Glutamatergic neuron (in vitro differentiated cells): ENCODE measurements at regions not wholly inside any gene's neighbourhood (a gene's known extent, or its start where the extent isn't known, plus 50 kb on each side); places are given as distances from the start of the nearest gene placed in this dataset.

Source experiments
- DNase-seq: peaks from one replicate; pipeline ENCODE4 v3.0.0; 2022
- H3K27ac Mint-ChIP-seq: one replicate; pipeline ENCODE4 v1.8.0; 2020; ENCODE audit warnings: mild to moderate bottlenecking, mixed read lengths, inconsistent platforms; ENCODE audit not compliant: unreplicated experiment
- H3K27me3 Mint-ChIP-seq: one replicate; pipeline ENCODE4 v1.8.0; 2020; ENCODE audit warnings: mild to moderate bottlenecking, moderate library complexity, mixed read lengths, inconsistent platforms; ENCODE audit not compliant: unreplicated experiment
- H3K36me3 Mint-ChIP-seq: one replicate; pipeline ENCODE4 v1.8.0; 2020; ENCODE audit warnings: mild to moderate bottlenecking, mixed read lengths, inconsistent platforms; ENCODE audit not compliant: unreplicated experiment
- H3K4me1 Mint-ChIP-seq: one replicate; pipeline ENCODE4 v1.8.0; 2020; ENCODE audit warnings: mild to moderate bottlenecking, low read depth, mixed read lengths, inconsistent platforms; ENCODE audit not compliant: unreplicated experiment
- H3K4me3 Mint-ChIP-seq: one replicate; pipeline ENCODE4 v1.8.0; 2020; ENCODE audit warnings: mild to moderate bottlenecking, mixed read lengths, inconsistent platforms; ENCODE audit not compliant: unreplicated experiment
- H3K9me3 Mint-ChIP-seq: one replicate; pipeline ENCODE4 v1.8.0; 2020; ENCODE audit warnings: mild to moderate bottlenecking, moderate library complexity, mixed read lengths, inconsistent platforms; ENCODE audit not compliant: unreplicated experiment
- TF ChIP-seq, protein P1 (sequence below): fragments of 200-600 bp; sonication (generic); IDR thresholded peaks from one replicate; pipeline ENCODE4 v1.5.0; 2021; ENCODE audit not compliant: partially characterized antibody, unreplicated experiment

DNA sequence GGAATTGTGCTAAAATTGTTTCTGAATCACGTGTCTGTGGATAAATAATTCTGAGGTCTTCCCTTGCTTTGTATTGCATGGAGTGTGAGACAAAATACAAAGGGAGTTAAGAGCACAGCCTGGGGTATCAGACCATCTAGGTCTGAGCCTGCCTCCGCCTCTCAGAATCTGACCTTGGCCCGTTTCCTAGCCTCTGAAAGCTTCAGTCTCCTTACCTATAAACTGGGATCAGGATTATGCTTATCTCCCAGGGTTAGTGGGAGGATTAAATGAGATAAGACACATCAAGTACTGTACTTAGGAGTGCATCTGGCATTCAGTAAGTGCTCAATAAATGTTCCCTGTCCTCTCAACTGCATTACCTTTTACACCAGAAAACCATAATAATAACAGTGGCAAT lies 140.6 kb upstream of the TENM3 start:
- no peak for DNase-seq
- H3K4me1 Mint-ChIP-seq, result no peaks in the 10 kb centered on the region
- peaks cover 3% of the 10 kb centered on the region for H3K9me3 Mint-ChIP-seq
- no peaks in the 10 kb centered on the region for H3K27me3 Mint-ChIP-seq
- no peak overlapping the region for H3K27ac Mint-ChIP-seq
- no peak overlapping the region for H3K4me3 Mint-ChIP-seq
- TF ChIP-seq, protein P1, sequence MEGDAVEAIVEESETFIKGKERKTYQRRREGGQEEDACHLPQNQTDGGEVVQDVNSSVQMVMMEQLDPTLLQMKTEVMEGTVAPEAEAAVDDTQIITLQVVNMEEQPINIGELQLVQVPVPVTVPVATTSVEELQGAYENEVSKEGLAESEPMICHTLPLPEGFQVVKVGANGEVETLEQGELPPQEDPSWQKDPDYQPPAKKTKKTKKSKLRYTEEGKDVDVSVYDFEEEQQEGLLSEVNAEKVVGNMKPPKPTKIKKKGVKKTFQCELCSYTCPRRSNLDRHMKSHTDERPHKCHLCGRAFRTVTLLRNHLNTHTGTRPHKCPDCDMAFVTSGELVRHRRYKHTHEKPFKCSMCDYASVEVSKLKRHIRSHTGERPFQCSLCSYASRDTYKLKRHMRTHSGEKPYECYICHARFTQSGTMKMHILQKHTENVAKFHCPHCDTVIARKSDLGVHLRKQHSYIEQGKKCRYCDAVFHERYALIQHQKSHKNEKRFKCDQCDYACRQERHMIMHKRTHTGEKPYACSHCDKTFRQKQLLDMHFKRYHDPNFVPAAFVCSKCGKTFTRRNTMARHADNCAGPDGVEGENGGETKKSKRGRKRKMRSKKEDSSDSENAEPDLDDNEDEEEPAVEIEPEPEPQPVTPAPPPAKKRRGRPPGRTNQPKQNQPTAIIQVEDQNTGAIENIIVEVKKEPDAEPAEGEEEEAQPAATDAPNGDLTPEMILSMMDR, result no peak
- peaks cover 5% of the 10 kb centered on the region for H3K36me3 Mint-ChIP-seq

DNA sequence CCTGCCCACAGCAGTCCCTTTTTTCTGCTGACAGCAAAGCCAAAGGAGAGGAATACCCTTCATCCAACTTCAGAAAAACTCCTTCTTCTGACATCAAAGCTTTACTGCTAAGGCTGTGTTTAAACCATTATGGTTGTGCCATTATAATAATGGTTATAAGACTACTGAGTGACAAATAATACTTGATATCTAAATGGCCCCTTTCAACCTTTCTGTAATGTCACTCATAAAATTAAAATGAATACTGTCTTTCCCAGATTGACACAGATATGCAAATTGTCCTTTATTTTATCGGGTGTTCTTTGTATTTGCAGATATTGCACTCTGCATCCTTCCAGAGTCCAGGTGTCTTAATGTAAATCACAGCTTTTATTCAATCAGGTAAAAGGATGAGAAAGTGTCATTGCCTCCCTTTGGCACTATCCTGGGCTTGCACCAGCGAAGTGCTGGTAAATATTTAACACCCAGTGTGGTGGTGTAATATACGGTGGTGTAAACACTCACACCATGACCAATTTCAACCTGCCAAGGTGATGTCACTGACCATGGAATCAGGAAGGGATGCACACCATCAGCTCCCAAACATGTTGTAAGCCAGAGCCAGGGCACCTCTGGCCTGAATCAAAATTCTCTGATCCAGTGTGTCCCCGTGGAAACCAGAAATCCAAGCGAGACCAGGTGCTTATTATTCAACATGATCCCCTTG lies 139.4 kb upstream of the TENM3 start:
- H3K36me3 Mint-ChIP-seq, result no peaks in the 10 kb centered on the region
- no peaks in the 10 kb centered on the region for H3K4me1 Mint-ChIP-seq
- H3K27ac Mint-ChIP-seq, result no peak overlapping the region
- H3K4me3 Mint-ChIP-seq, result no peak overlapping the region
- TF ChIP-seq, protein P1, result no peak
- peaks cover 4% of the 10 kb centered on the region for H3K27me3 Mint-ChIP-seq
- no peaks in the 10 kb centered on the region for H3K9me3 Mint-ChIP-seq
- DNase-seq, result no peak

DNA sequence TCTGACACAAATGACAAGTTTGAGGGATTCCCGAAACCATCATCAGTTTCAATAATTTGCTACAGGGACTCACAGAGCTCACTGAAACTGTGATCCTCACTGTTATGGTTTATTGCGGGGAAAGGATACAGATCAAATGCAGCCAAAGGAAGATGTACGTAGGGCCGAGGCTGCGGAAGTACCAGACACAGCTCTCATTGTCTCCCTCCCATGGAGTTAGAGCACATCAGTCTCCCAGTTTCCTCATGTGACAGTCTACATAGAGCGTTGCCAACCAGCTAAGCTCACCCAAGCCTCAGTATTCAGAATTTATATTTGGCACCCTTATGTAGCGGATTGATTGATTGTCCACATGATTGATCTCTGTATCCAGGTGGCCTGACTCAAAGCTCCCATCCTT lies 137.8 kb upstream of the TENM3 start:
- H3K36me3 Mint-ChIP-seq, result no peaks in the 10 kb centered on the region
- TF ChIP-seq, protein P1, result no peak
- no peak overlapping the region for H3K27ac Mint-ChIP-seq
- H3K27me3 Mint-ChIP-seq, result peaks cover 4% of the 10 kb centered on the region
- no peak overlapping the region for H3K4me3 Mint-ChIP-seq
- DNase-seq, result no peak
- H3K9me3 Mint-ChIP-seq, result no peaks in the 10 kb centered on the region
- no peaks in the 10 kb centered on the region for H3K4me1 Mint-ChIP-seq

DNA sequence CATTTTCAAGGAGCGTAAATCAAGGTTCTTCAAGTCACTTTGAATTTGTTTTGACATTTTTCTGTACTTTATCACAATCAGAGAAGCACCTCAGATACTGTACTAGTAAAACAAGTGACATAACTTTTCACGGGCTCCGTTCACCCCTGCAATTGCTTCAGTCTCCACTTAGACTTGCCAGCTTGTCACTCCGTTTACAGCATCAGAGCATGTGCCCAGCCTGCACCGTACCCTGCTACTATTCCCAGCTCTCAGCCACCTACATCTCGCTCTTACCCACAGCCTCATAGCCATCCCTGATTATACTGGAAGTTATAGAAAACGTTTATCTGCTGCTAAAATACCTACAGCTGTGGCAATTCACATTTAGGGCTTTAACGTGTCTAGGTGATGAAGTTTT lies 135.3 kb upstream of the TENM3 start:
- Mint-ChIP-seq H3K9me3 (no peaks in the 10 kb centered on the region), H3K4me1 (peaks cover 2% of the 10 kb centered on the region), H3K36me3 (no peaks in the 10 kb centered on the region), H3K27me3 (peaks cover 4% of the 10 kb centered on the region), H3K4me3 (no peak overlapping the region), H3K27ac (no peak overlapping the region)
- DNase-seq, result no peak
- TF ChIP-seq, protein P1, result no peak

DNA sequence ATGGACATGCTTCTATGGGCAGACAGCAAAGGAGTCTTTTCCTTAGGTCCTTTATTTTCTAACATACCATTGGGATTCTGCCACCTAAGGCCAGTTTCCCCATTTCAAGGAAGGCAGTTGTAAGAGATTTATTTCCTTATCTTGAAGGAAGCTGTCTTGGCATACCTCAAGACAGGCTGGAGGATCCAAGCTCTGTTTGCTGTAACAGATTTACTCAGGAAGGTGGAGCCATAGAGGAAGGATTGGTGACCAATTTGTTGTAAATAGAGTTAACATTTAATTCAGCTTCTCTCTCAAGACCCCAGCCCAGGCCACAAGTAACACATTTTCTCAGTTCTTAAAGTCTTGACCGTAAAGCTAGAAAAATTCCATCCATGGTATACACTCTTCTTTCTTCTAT lies 131.6 kb upstream of the TENM3 start:
- Mint-ChIP-seq H3K27ac (no peak overlapping the region), H3K27me3 (peaks cover 4% of the 10 kb centered on the region), H3K4me1 (peaks cover 2% of the 10 kb centered on the region), H3K9me3 (no peaks in the 10 kb centered on the region), H3K36me3 (no peaks in the 10 kb centered on the region), H3K4me3 (no peak overlapping the region)
- DNase-seq, result no peak
- TF ChIP-seq, protein P1, result no peak
